HepG2 (cell line): ENCODE measurements at regions not wholly inside any gene's neighbourhood (a gene's known extent, or its start where the extent isn't known, plus 50 kb on each side); places are given as distances from the start of the nearest gene placed in this dataset.

Source experiments
- ATAC-seq: fragments of 200-7000 bp; cut with Tn5 transposase; 3 replicates; pipeline ENCODE4 v1.9.1; 2020; ENCODE audit warnings: mild to moderate bottlenecking, moderate library complexity
- BruUV-seq: library from RNA; stranded (reverse); fragments of 400-500 nt; replicated peaks from 2 replicates; lab custom pipeline; 2021; lab: Mats Ljungman, UMichigan
- CTCF ChIA-PET: fragments of 300-600 bp; formaldehyde crosslinking; extraction: SDS; loops from one replicate; lab custom pipeline; 2021; ENCODE audit warnings: low total read pairs, inconsistent platforms, low intra/inter-chr PET ratio; lab: Yijun Ruan, JAX
- POLR2A ChIA-PET: fragments of 350-600 bp; sonication (Branson Sonifier 250); formaldehyde crosslinking; loops from one replicate; lab custom pipeline; 2020; ENCODE audit warnings: antibody characterized with exemption, inconsistent platforms; lab: Yijun Ruan, JAX
- DNase-seq: peaks from one replicate; pipeline ENCODE4 v3.0.0-alpha.2; 2015; ENCODE audit warnings: low spot score
- FAIRE-seq: peaks from 3 replicates; lab custom pipeline; 2011; peaks lifted over from hg19 to GRCh38; lab: Jason Lieb, UNC
- H2AFZ ChIP-seq: one replicate; pipeline ENCODE4 v1.6.1; 2011; ENCODE audit warnings: low read length, inconsistent platforms
- H3K27ac ChIP-seq: fragments of 300-600 bp; 3 replicates; pipeline ENCODE4 v1.8.0; 2011; ENCODE audit warnings: mixed run types, mild to moderate bottlenecking, mixed read lengths, low read length, inconsistent platforms; ENCODE audit not compliant: insufficient read depth; ENCODE audit errors: extremely low read length
- H3K27me3 ChIP-seq, 2 experiments: fragments of 200-600 bp in 1 of 2; 2 replicates in 1 of 2; 3 replicates in 1 of 2; pipeline versions ENCODE4 v1.6.0 to v1.8.0; 2011; ENCODE audit warnings: low read length in 2 of 2, mild to moderate bottlenecking in 2 of 2, moderate library complexity in 2 of 2, inconsistent platforms in 1 of 2; ENCODE audit not compliant: insufficient read depth in 2 of 2, control insufficient read depth in 1 of 2
- H3K36me3 ChIP-seq, 2 experiments: fragments of 200-600 bp in 1 of 2; replicated peaks in 1 of 2; 2 replicates in 1 of 2; 3 replicates in 1 of 2; pipeline versions ENCODE4 v1.5.1 to v1.8.0; 2011; ENCODE audit warnings: low read length in 2 of 2, inconsistent platforms in 1 of 2; ENCODE audit not compliant: insufficient read depth in 2 of 2, control insufficient read depth in 1 of 2
- H3K4me1 ChIP-seq: 2 replicates; pipeline ENCODE4 v1.5.1; 2012; ENCODE audit warnings: low read length, inconsistent platforms; ENCODE audit not compliant: insufficient read depth
- H3K4me2 ChIP-seq: 2 replicates; pipeline ENCODE4 v1.6.0; 2011; ENCODE audit warnings: low read depth, low read length, inconsistent platforms
- H3K4me3 ChIP-seq, 3 experiments: fragments of 200-600 bp in 1 of 3; sonication (generic), shearing (Covaris generic) in 1 of 3; replicated peaks in 1 of 3; 2 replicates each; pipeline ENCODE4 v1.5.1; 2011 to 2016; ENCODE audit warnings: low read length in 3 of 3, inconsistent platforms in 2 of 3, low read depth in 2 of 3, mild to moderate bottlenecking in 2 of 3, control low read depth in 1 of 3, mixed read lengths in 1 of 3; ENCODE audit not compliant: insufficient read depth in 1 of 3
- H3K79me2 ChIP-seq: one replicate; pipeline ENCODE4 v1.6.1; 2011; ENCODE audit warnings: low read length, inconsistent platforms; ENCODE audit not compliant: insufficient read depth
- H3K9ac ChIP-seq: 2 replicates; pipeline ENCODE4 v1.6.0; 2011; ENCODE audit warnings: mild to moderate bottlenecking, low read depth, low read length, inconsistent platforms; ENCODE audit not compliant: insufficient read depth
- H3K9me3 ChIP-seq: 2 replicates; pipeline ENCODE4 v1.5.1; 2012; ENCODE audit warnings: mild to moderate bottlenecking, low read length
- H4K20me1 ChIP-seq: 2 replicates; pipeline ENCODE4 v1.6.0; 2011; ENCODE audit warnings: inconsistent platforms, mild to moderate bottlenecking, low read length, moderate library complexity; ENCODE audit not compliant: insufficient read depth
- DNMT1 ChIP-seq: sonication (generic); formaldehyde crosslinking; IDR thresholded peaks from 2 replicates; pipeline ENCODE4 v1.5.1; 2020; ENCODE audit warnings: mild to moderate bottlenecking, missing genetic modification reagents
- EED ChIP-seq: sonication (generic); formaldehyde crosslinking; IDR thresholded peaks from 2 replicates; pipeline ENCODE4 v1.5.0; 2020; ENCODE audit warnings: mild to moderate bottlenecking, missing genetic modification reagents
- KLF13 ChIP-seq: sonication (generic); formaldehyde crosslinking; IDR thresholded peaks from 2 replicates; pipeline ENCODE4 v1.4.0; 2020; ENCODE audit warnings: mild to moderate bottlenecking, missing genetic modification reagents
- SKIL ChIP-seq: sonication (generic); formaldehyde crosslinking; IDR thresholded peaks from 2 replicates; pipeline ENCODE4 v1.8.0; 2022; ENCODE audit warnings: missing genetic modification reagents, mild to moderate bottlenecking, moderate library complexity, borderline replicate concordance
- ZBTB1 ChIP-seq: sonication (generic); formaldehyde crosslinking; IDR thresholded peaks from 2 replicates; pipeline ENCODE4 v1.4.0; 2020; ENCODE audit warnings: missing genetic modification reagents, borderline replicate concordance
- ZEB1 ChIP-seq: IDR thresholded peaks from 2 replicates; pipeline ENCODE4 v1.6.1; 2012; ENCODE audit warnings: mild to moderate bottlenecking, low read depth, inconsistent platforms; ENCODE audit not compliant: insufficient replicate concordance
- ZNF296 ChIP-seq: sonication (generic); formaldehyde crosslinking; conservative IDR thresholded peaks from 2 replicates; pipeline ENCODE4 v1.5.0; 2020; ENCODE audit warnings: mild to moderate bottlenecking, missing genetic modification reagents
- ZNF354B ChIP-seq: sonication (generic); formaldehyde crosslinking; IDR thresholded peaks from 2 replicates; pipeline ENCODE4 v1.8.0; 2022; ENCODE audit warnings: mild to moderate bottlenecking, missing genetic modification reagents
- ZNF644 ChIP-seq: IDR thresholded peaks from 2 replicates; pipeline ENCODE4 v1.6.1; 2016; ENCODE audit warnings: low read depth
- ZNF75D ChIP-seq: sonication (generic); formaldehyde crosslinking; IDR thresholded peaks from 2 replicates; pipeline ENCODE4 v1.8.1; 2023; ENCODE audit warnings: missing genetic modification reagents, mild to moderate bottlenecking, borderline replicate concordance
- ZNF784 ChIP-seq: sonication (generic); formaldehyde crosslinking; IDR thresholded peaks from 2 replicates; pipeline ENCODE4 v1.5.1; 2020; ENCODE audit warnings: missing genetic modification reagents, mild to moderate bottlenecking, borderline replicate concordance
- ZSCAN29 ChIP-seq: sonication (generic); formaldehyde crosslinking; conservative IDR thresholded peaks from 2 replicates; pipeline ENCODE4 v1.4.0; 2020; ENCODE audit warnings: mild to moderate bottlenecking, missing genetic modification reagents
- WGBS: methylation state at CpG from one replicate; pipeline ENCODE4 v1.1.6; 2017; ENCODE audit warnings: low lambda C conversion rate; 5-methylcytosine and 5-hydroxymethylcytosine counted together
- in situ Hi-C: cut with HindIII; loops from 2 replicates; pipeline ENCODE4 v1.10.0; 2017; ENCODE audit warnings: low pct_unique_long_range_greater_than_20kb; ENCODE audit not compliant: extremely low pct_ligation_motif_present
- intact Hi-C: fragments of 100-400 bp; cut with micrococcal nuclease; formaldehyde crosslinking; loops from one replicate; pipeline ENCODE4 v1.10.0; 2022; ENCODE audit not compliant: unreplicated experiment
- TF ChIP-seq, protein P1 (sequence below): IDR thresholded peaks from 2 replicates; pipeline ENCODE4 v1.6.1; 2018; ENCODE audit warnings: missing genetic modification reagents, mild to moderate bottlenecking, missing compliant biosample characterization
- TF ChIP-seq, protein P2 (sequence below): sonication (generic); formaldehyde crosslinking; IDR thresholded peaks from 2 replicates; pipeline ENCODE4 v1.4.0; 2020; ENCODE audit warnings: missing genetic modification reagents; ENCODE audit errors: not compliant biosample characterization

DNA sequence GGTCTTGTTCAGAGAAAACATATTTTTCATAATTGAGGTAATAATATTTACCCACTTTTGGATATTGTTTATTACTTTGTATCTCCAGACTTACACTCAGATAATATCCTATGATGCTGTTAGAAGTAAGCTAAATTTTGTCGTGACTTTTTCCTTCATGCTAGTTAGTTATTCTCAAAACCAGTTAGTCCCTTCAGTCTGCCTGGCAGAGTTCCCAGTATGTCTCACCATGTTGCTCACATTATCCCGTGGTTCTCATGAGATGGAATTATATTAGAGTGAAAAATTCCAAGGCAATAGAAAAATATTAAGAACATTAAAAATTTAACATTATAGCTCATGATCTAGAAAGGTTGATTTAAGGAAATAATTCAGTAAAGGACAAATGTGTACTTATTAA lies 81.5 kb upstream of the SMIM30 start:
- no peaks in the 10 kb centered on the region for H3K36me3 ChIP-seq
- ATAC-seq (no peak), DNase-seq (no peak), FAIRE-seq (no peak)
- no peak overlapping the region for H3K4me3 ChIP-seq
- H3K9me3 ChIP-seq, result no peaks in the 10 kb centered on the region
- H4K20me1 ChIP-seq, result no peaks in the 10 kb centered on the region
- no peaks in the 10 kb centered on the region for H3K79me2 ChIP-seq
- 0% methylated on average over 2 of the region's 2 CpGs for WGBS
- ChIA-PET POLR2A (no interaction called here), CTCF (no interaction called here)
- H3K27me3 ChIP-seq, result no peaks in the 10 kb centered on the region
- no peak overlapping the region for H3K27ac ChIP-seq
- no peak overlapping the region for H3K4me2 ChIP-seq
- H2AFZ ChIP-seq, result no peak overlapping the region
- H3K4me1 ChIP-seq, result no peaks in the 10 kb centered on the region
- H3K9ac ChIP-seq, result no peak overlapping the region
- in situ Hi-C loops, result no loop called here
- no TSS peak for BruUV-seq
- intact Hi-C loops, result no loop called here
- TF ChIP-seq ZNF296 (no peak), DNMT1 (no peak), ZNF784 (CRISPR knock-in tag) (no peak), KLF13 (CRISPR knock-in tag) (no peak), ZNF354B (CRISPR knock-in tag) (no peak)
- TF ChIP-seq, protein P1, sequence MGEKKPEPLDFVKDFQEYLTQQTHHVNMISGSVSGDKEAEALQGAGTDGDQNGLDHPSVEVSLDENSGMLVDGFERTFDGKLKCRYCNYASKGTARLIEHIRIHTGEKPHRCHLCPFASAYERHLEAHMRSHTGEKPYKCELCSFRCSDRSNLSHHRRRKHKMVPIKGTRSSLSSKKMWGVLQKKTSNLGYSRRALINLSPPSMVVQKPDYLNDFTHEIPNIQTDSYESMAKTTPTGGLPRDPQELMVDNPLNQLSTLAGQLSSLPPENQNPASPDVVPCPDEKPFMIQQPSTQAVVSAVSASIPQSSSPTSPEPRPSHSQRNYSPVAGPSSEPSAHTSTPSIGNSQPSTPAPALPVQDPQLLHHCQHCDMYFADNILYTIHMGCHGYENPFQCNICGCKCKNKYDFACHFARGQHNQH (CRISPR knock-in tag), result no peak

GRCh38 chr7:113199136-113199535 lies 80.8 kb upstream of the SMIM30 start:
- no peak overlapping the region for H3K27ac ChIP-seq
- H4K20me1 ChIP-seq, result no peaks in the 10 kb centered on the region
- no peak overlapping the region for H3K9ac ChIP-seq
- no peak for FAIRE-seq
- H3K4me2 ChIP-seq, result no peak overlapping the region
- in situ Hi-C loops, result no loop called here
- no peaks in the 10 kb centered on the region for H3K36me3 ChIP-seq
- POLR2A ChIA-PET, result no interaction called here
- ATAC-seq, result no peak
- H3K9me3 ChIP-seq, result no peaks in the 10 kb centered on the region
- no peak overlapping the region for H3K4me3 ChIP-seq
- no peak for DNase-seq
- intact Hi-C loops, result no loop called here
- BruUV-seq, result no TSS peak
- no peaks in the 10 kb centered on the region; a peak in 1 of 5 replicates for H3K27me3 ChIP-seq
- no peaks in the 10 kb centered on the region for H3K79me2 ChIP-seq
- 2% methylated on average over 3 of the region's 3 CpGs for WGBS
- H2AFZ ChIP-seq, result no peak overlapping the region
- CTCF ChIA-PET, result no interaction called here
- H3K4me1 ChIP-seq, result no peaks in the 10 kb centered on the region
- TF ChIP-seq ZBTB1 (CRISPR knock-in tag) (no peak), EED (no peak), ZNF75D (CRISPR knock-in tag) (no peak), ZSCAN29 (CRISPR knock-in tag) (no peak), ZEB1 (no peak), ZNF644 (CRISPR knock-in tag) (no peak), SKIL (CRISPR knock-in tag) (no peak)
- TF ChIP-seq, protein P2, sequence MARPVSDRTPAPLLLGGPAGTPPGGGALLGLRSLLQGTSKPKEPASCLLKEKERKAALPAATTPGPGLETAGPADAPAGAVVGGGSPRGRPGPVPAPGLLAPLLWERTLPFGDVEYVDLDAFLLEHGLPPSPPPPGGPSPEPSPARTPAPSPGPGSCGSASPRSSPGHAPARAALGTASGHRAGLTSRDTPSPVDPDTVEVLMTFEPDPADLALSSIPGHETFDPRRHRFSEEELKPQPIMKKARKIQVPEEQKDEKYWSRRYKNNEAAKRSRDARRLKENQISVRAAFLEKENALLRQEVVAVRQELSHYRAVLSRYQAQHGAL (CRISPR knock-in tag), result no peak
